Amniotic epithelial cell (primary cell): ENCODE measurements at regions not wholly inside any gene's neighbourhood (a gene's known extent, or its start where the extent isn't known, plus 50 kb on each side); places are given as distances from the start of the nearest gene placed in this dataset.
A peak's percentile ranks its signal among the peaks of the same experiment; 100 is the strongest.

ENCODE experiments used
- DNase-seq: peaks from one replicate; pipeline ENCODE4 v3.0.0-alpha.2; 2010; ENCODE audit warnings: low read depth

GRCh38 chr9:84393266-84393950 lies 52.9 kb upstream of the SLC28A3 start:
- DNase-seq = no peak

- no peak for DNase-seq
Observed at GRCh38 chr9:84394036-84394435, 53.5 kb upstream of the SLC28A3 start.

- DNase-seq = peak; percentile 76
Observed at GRCh38 chr9:84397151-84397728, 56.7 kb upstream of the SLC28A3 start.

DNA sequence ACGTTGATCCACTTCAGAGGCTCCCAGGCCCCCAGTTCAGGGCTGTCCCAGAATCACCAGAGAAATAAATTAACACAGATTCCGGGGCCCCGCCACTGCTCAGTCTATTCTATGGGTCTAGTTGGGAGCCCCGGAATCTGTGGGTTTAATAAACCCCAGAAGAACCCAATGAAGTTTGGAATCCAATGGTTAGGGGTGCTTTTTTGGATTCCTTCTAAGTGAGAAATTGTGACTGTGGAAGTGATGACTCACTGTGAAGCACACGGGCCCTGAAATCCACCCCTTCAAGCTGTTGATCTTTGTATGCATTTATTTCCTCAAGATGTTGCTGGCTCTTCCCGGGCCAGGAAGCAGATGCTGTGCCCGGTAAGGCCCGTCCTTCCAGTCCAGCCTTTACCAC lies 57.3 kb upstream of the SLC28A3 start:
- peak; percentile 61 for DNase-seq

GRCh38 chr9:84402517-84402916 lies 62.0 kb upstream of the SLC28A3 start:
- DNase-seq = no peak

DNA sequence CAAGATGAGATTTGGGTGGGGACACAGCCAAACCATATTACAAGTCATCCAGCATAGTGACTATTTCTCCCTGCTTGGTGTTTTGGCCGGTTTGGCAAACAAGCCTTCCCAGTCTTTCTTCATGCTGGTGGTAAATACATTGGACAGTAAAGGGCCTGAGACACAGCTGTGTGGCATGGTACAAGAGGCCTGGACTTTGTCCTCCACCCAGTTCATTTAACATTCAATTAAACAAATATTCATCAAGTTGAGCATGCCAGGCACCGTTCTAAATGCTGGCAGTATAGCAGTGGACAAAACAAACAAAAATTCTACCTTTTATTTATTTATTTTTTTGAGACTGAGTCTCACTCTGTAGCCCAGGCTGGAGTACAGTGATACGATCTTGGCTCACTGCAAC lies 62.7 kb upstream of the SLC28A3 start:
- DNase-seq = no peak

DNA sequence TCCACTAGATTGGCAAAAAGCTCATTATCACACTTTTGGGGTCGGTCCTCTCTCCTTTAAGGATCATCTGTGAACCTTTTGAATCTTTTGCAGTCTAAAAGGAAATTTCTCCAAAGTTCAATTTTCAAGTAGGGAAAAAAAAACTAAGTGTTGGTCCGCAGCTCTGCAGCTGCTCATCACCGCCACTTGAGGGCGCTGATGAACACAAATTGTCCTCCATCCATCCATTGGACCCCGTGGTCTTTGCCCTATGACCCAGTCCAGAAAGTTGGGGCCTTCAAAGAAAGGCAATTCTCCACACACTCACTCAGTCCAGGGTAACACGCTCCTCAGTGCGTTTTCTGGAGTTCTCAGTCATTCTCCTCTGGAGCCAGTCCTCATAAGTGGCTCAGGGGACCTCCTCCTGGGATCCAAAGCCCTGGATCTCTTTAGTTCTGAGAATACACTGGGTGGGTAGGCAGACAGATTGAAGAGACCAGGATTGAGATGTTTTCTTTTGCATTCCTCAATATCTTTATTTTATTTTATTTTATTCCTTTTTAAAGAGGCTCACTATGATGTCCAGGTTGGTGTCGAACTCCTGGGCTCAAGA lies 63.6 kb upstream of the SLC28A3 start:
- DNase-seq = no peak

DNA sequence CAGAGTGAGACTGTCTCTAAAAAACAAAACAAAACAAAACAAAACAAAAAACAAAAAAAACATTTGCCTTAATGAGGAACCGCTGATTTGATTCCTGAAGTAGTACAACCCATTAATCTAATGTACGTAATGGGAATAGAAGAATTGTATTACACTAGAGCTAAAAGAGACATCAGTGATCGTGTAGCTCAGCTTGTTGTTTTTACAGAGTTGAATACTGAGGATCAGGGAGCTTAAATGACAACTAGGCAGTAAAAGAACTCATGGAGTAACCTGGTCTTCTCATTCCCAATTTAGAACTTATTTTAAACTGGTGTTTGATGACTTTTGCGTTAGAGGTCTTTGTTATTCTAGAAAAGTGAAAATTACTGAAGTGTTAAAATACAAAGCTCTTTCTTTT lies 65.1 kb upstream of the SLC28A3 start:
- DNase-seq = no peak

GRCh38 chr9:84408416-84408815 lies 67.9 kb upstream of the SLC28A3 start:
- DNase-seq = no peak

DNA sequence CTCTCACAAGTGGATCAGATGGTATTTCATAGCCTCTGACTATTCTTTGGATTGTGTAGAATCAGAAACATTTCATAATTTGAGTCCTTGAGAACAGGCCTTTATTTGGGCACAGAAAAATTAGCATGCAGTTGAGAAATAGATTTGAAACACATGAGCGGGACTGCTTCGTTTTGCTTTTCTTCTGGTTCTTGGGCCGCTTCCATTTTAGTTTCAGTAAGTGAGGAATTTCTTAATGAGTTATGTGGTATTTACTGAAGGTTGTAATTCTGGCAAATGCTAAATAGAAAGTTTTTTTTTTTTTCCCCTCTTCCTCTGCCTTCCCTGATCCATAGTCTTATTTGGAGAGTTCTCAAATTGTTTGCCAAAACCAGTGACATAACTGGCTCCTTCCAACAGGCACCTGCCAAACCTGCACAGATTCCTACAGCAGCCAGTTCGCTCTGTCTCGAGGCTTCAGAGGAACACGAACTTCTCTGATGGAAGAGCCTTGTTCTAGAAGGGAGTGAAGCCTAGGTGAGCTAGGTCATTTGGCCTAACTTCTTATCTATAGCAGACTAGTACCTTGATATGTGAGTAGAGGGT lies 71.2 kb upstream of the SLC28A3 start:
- DNase-seq = no peak

DNA sequence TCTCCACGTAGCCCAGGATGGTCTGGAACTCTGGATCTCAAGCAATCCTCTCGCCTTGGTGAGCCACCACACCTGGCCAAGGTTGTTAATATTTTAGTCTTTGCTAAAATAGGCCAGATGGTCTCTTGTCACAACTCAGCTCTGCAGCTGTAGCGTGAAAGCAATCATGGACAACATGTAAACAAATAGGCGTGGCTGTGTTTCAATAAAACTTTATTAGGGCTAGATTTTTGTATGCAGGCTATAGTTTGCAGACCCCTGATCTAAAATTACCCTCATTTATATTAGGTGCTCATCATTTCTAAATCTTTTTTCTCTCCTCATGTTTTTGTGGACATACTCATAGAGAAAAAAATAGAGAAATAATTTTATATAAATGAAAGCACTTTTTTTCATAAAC lies 72.1 kb upstream of the SLC28A3 start:
- DNase-seq = no peak

GRCh38 chr9:84413301-84413700 lies 72.7 kb upstream of the SLC28A3 start:
- no peak for DNase-seq

- peak; percentile 43 for DNase-seq
Observed at GRCh38 chr9:84419031-84419602, 78.6 kb upstream of the SLC28A3 start.

GRCh38 chr9:84424931-84425330 lies 84.4 kb upstream of the SLC28A3 start:
- DNase-seq = no peak

- DNase-seq = no peak
Observed at GRCh38 chr9:84432746-84433145, 92.2 kb upstream of the SLC28A3 start.

DNA sequence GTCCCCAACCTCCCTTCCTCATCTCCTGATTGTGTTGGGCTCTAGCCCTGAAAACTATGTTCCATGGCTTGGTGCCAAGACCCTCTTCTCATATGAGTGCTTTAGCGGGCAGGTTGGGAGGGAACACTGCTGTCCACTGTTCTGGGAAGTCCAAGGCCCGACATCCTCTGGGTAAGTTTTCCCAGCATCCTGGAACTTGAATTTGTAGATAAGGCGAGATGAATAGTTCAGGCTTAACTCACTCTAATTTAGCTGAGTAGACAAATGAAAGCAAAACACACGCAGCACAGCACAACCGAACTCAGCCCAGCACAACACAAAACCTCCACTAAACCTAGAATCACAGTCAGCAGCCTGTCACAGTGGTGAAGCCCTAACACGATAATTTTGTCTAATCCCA lies 95.3 kb upstream of the SLC28A3 start:
- DNase-seq = no peak

- no peak for DNase-seq
Observed at GRCh38 chr9:84436386-84437109, 96.0 kb upstream of the SLC28A3 start.

DNA sequence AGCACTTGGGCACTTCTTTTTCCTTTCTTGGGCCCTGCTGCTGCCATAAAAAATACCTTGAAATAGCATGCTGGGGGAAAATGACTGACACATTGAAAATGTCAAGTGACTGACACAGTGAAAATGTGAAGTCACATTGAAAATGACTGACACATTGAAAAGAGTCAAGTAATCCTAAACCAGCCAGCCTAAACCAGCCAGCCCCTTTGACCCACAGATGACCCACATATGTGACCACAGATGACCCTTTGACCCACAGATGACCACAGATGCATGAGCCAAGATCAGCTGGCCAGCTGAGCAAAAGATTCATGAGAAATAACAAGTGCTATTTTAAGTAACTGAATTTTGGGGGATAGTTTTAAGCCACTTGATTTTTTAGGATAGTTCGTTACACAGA lies 97.8 kb upstream of the SLC28A3 start:
- no peak for DNase-seq

- no peak for DNase-seq
Observed at GRCh38 chr9:84439250-84439649, 98.7 kb upstream of the SLC28A3 start.

- DNase-seq = no peak
Observed at GRCh38 chr9:84442712-84443111, 102.2 kb upstream of the SLC28A3 start.

GRCh38 chr9:84445737-84446136 lies 105.2 kb upstream of the SLC28A3 start:
- DNase-seq = no peak

DNA sequence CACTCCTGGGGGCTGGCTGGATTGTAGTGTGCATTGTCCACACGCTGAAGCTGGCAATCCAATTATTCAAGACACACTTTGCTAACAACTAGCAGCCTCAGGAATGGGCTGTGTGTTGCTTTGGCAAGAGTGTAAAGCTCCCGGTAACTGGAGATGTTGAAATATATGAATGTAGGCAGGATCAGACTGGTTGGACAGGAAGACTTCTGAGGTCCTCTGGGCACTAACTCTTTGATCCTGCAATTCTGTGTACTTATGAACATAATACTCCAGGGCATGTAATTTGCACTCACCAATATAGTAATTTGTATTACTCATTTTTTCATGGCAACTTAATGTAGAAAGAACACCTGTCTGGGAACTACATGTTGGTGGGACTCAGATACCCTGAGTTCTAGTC lies 106.7 kb upstream of the SLC28A3 start:
- no peak for DNase-seq
